Endothelial cell of umbilical vein (primary cell): ENCODE measurements at regions not wholly inside any gene's neighbourhood (a gene's known extent, or its start where the extent isn't known, plus 50 kb on each side); places are given as distances from the start of the nearest gene placed in this dataset.

ENCODE experiments used
- BruUV-seq: library from RNA; stranded (reverse); fragments of 400-500 nt; replicated peaks from 2 replicates; lab custom pipeline; 2021; lab: Mats Ljungman, UMichigan
- CTCF ChIA-PET: fragments of 300-600, 350-600 bp; sonication (Branson Sonifier 250); formaldehyde crosslinking; loops from one replicate; lab custom pipeline; 2021; ENCODE audit warnings: antibody characterized with exemption, inconsistent platforms; lab: Charles Lee
- POLR2A ChIA-PET: fragments of 300-600, 350-600 bp; sonication (Branson Sonifier 250); formaldehyde crosslinking; loops from one replicate; lab custom pipeline; 2021; ENCODE audit warnings: antibody characterized with exemption, inconsistent platforms; lab: Charles Lee
- DNase-seq: peaks from one replicate; pipeline ENCODE4 v3.0.0-alpha.2; 2011; ENCODE audit warnings: low read depth, low spot score
- FAIRE-seq: peaks from 2 replicates; lab custom pipeline; 2011; peaks lifted over from hg19 to GRCh38; lab: Jason Lieb, UNC
- H2AFZ ChIP-seq: 2 replicates; pipeline ENCODE4 v1.6.0; 2012; ENCODE audit warnings: low read depth, low read length, control low read depth, inconsistent platforms
- H3K27ac ChIP-seq: 2 replicates; pipeline ENCODE4 v1.5.1; 2011; ENCODE audit warnings: low read depth, mild to moderate bottlenecking, control low read depth, low read length, moderate library complexity; ENCODE audit not compliant: insufficient read depth
- H3K27me3 ChIP-seq, 2 experiments: 2 replicates each; pipeline versions ENCODE4 v1.6.0 to v1.6.1; 2011; ENCODE audit warnings: low read length in 2 of 2, mixed read lengths in 1 of 2; ENCODE audit not compliant: control insufficient read depth in 2 of 2, insufficient read depth in 2 of 2
- H3K36me3 ChIP-seq, 2 experiments: 2 replicates in 1 of 2; 3 replicates in 1 of 2; pipeline ENCODE4 v1.5.1; 2011; ENCODE audit warnings: low read length in 2 of 2, mild to moderate bottlenecking in 1 of 2, moderate library complexity in 1 of 2; ENCODE audit not compliant: control insufficient read depth in 2 of 2, insufficient read depth in 2 of 2; ENCODE audit errors: extremely low read depth in 1 of 2
- H3K4me1 ChIP-seq: 3 replicates; pipeline ENCODE4 v1.5.1; 2011; ENCODE audit warnings: mild to moderate bottlenecking, low read length; ENCODE audit not compliant: control insufficient read depth, insufficient read depth; ENCODE audit errors: extremely low read depth
- H3K4me2 ChIP-seq: 2 replicates; pipeline ENCODE4 v1.6.1; 2011; ENCODE audit warnings: low read length, control low read depth, mixed read lengths; ENCODE audit not compliant: insufficient read depth
- H3K4me3 ChIP-seq, 3 experiments: fragments of 200-600 bp in 1 of 3; sonication (generic), shearing (Covaris generic) in 1 of 3; replicated peaks in 1 of 3; 2 replicates each; pipeline ENCODE4 v1.5.1; 2011 to 2016; ENCODE audit warnings: control low read depth in 3 of 3, low read length in 3 of 3, mild to moderate bottlenecking in 2 of 3, inconsistent platforms in 1 of 3, low read depth in 1 of 3, moderate library complexity in 1 of 3; ENCODE audit not compliant: insufficient read depth in 1 of 3
- H3K79me2 ChIP-seq: 2 replicates; pipeline ENCODE4 v1.6.0; 2012; ENCODE audit warnings: low read length, inconsistent platforms; ENCODE audit not compliant: control insufficient read depth, insufficient read depth
- H3K9ac ChIP-seq: replicated peaks from 2 replicates; pipeline ENCODE3; 2011; ENCODE audit warnings: low read length, control low read depth; ENCODE audit not compliant: insufficient read depth; ENCODE audit errors: extremely low read depth
- H3K9me1 ChIP-seq: replicated peaks from 3 replicates; pipeline ENCODE4 v1.6.0; 2011; ENCODE audit warnings: mild to moderate bottlenecking, low read length; ENCODE audit not compliant: control insufficient read depth, insufficient read depth; ENCODE audit errors: extremely low read depth
- H3K9me3 ChIP-seq: replicated peaks from 2 replicates; pipeline ENCODE4 v1.5.1; 2012; ENCODE audit warnings: low read length, inconsistent platforms; ENCODE audit not compliant: control insufficient read depth, insufficient read depth
- H4K20me1 ChIP-seq: replicated peaks from 2 replicates; pipeline ENCODE3; 2011; ENCODE audit warnings: mild to moderate bottlenecking, low read length; ENCODE audit not compliant: control insufficient read depth, insufficient read depth; ENCODE audit errors: extremely low read depth
- EZH2 ChIP-seq: IDR thresholded peaks from 2 replicates; pipeline ENCODE4 v1.6.1; 2012; ENCODE audit warnings: borderline replicate concordance, low read depth, mild to moderate bottlenecking, moderate library complexity, low read length, inconsistent platforms; ENCODE audit not compliant: severe bottlenecking
- FOS ChIP-seq: IDR thresholded peaks from 2 replicates; pipeline ENCODE4 v1.6.1; 2011; ENCODE audit warnings: mild to moderate bottlenecking, low read length, moderate library complexity, borderline replicate concordance; ENCODE audit not compliant: insufficient read depth
- GATA2 ChIP-seq: IDR thresholded peaks from 2 replicates; pipeline ENCODE4 v1.7.0; 2011; ENCODE audit warnings: low read depth, mild to moderate bottlenecking, moderate library complexity, mixed read lengths, low read length; ENCODE audit not compliant: insufficient read length, insufficient read depth
- JUN ChIP-seq: IDR thresholded peaks from 2 replicates; pipeline ENCODE4 v1.6.1; 2011; ENCODE audit warnings: borderline replicate concordance, low read depth; ENCODE audit not compliant: insufficient read length, insufficient read depth
- MYC ChIP-seq: IDR thresholded peaks from one replicate; pipeline ENCODE4 v1.6.1; 2011; ENCODE audit warnings: mild to moderate bottlenecking, low read depth, low read length
- POLR2A ChIP-seq: IDR thresholded peaks from 2 replicates; pipeline ENCODE4 v1.6.1; 2012; ENCODE audit warnings: low read depth, mild to moderate bottlenecking, control low read depth, low read length
- POLR2AphosphoS5 ChIP-seq: IDR thresholded peaks from 2 replicates; pipeline ENCODE4 v1.6.1; 2012; ENCODE audit warnings: low read depth, mild to moderate bottlenecking, control low read depth, low read length, moderate library complexity; ENCODE audit not compliant: insufficient read depth
- dilution Hi-C: fragments of 300-500 bp; cut with MboI; formaldehyde crosslinking; loops from one replicate; pipeline ENCODE4 v1.15.0; 2019; ENCODE audit warnings: low sequenced_read_pairs; ENCODE audit not compliant: extremely low pct_ligation_motif_present
- intact Hi-C: fragments of 100-400 bp; cut with micrococcal nuclease; formaldehyde crosslinking; loops from one replicate; pipeline ENCODE4 v1.10.0; 2022
- TF ChIP-seq, protein P1 (sequence below), 2 donors: IDR thresholded peaks; 1 replicate in 1 of 2; 2 replicates in 1 of 2; pipeline ENCODE4 v1.5.1; 2011; ENCODE audit warnings: low read length in 2 of 2, mild to moderate bottlenecking in 2 of 2, moderate library complexity in 2 of 2, control low read depth in 1 of 2, inconsistent platforms in 1 of 2, low read depth in 1 of 2; ENCODE audit not compliant: insufficient read depth in 1 of 2; ENCODE audit errors: extremely low read depth in 1 of 2
- TF ChIP-seq, protein P2 (sequence below): IDR thresholded peaks from 2 replicates; pipeline ENCODE4 v1.6.1; 2011; ENCODE audit not compliant: insufficient read depth, insufficient read length

DNA sequence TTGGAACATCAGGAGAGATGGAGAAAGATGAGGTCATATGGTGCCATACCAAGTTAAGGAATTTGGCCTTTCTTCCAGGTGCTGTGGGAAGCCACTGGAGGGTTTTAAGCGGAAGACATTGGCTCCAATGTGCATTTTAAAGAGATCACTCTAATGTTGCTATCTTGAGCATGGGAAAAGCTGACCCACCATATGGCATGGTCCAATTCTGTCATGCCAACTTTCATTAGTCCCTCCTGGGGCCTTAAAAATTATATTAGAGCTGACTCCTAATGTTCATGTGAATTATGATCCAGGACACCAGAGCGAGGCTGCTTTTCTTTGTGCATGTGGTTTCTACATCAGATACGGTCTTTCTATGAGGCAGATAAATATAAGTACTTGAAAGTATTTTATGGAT, 335.0 kb upstream of the TSHZ2 start:
- H2AFZ ChIP-seq: no peak overlapping the region
- no peak overlapping the region for H3K4me3 ChIP-seq
- no TSS peak for BruUV-seq
- no peaks in the 10 kb centered on the region for H3K36me3 ChIP-seq
- dilution Hi-C loops (no loop called here), intact Hi-C loops (no loop called here)
- TF ChIP-seq JUN (no peak), GATA2 (no peak), EZH2 (no peak), POLR2A (no peak), MYC (no peak), POLR2AphosphoS5 (no peak), FOS (no peak)
- TF ChIP-seq, protein P1, sequence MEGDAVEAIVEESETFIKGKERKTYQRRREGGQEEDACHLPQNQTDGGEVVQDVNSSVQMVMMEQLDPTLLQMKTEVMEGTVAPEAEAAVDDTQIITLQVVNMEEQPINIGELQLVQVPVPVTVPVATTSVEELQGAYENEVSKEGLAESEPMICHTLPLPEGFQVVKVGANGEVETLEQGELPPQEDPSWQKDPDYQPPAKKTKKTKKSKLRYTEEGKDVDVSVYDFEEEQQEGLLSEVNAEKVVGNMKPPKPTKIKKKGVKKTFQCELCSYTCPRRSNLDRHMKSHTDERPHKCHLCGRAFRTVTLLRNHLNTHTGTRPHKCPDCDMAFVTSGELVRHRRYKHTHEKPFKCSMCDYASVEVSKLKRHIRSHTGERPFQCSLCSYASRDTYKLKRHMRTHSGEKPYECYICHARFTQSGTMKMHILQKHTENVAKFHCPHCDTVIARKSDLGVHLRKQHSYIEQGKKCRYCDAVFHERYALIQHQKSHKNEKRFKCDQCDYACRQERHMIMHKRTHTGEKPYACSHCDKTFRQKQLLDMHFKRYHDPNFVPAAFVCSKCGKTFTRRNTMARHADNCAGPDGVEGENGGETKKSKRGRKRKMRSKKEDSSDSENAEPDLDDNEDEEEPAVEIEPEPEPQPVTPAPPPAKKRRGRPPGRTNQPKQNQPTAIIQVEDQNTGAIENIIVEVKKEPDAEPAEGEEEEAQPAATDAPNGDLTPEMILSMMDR (IDR thresholded peaks at IDR 0.05; ENCODE audit: extremely low read depth in 1 of 2, insufficient read depth in 1 of 2, low read depth in 1 of 2, low read length in 2 of 2): no peak
- TF ChIP-seq, protein P2, sequence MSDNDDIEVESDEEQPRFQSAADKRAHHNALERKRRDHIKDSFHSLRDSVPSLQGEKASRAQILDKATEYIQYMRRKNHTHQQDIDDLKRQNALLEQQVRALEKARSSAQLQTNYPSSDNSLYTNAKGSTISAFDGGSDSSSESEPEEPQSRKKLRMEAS: no peak
- FAIRE-seq (no peak), DNase-seq (no peak)
- no peak overlapping the region for H3K9ac ChIP-seq
- no peaks in the 10 kb centered on the region for H3K9me1 ChIP-seq
- H3K79me2 ChIP-seq: no peaks in the 10 kb centered on the region
- CTCF ChIA-PET: no interaction called here
- no peak overlapping the region for H3K27ac ChIP-seq
- no peaks in the 10 kb centered on the region for H3K9me3 ChIP-seq
- H4K20me1 ChIP-seq: no peaks in the 10 kb centered on the region
- POLR2A ChIA-PET: no interaction called here
- no peaks in the 10 kb centered on the region for H3K4me1 ChIP-seq
- H3K4me2 ChIP-seq: no peak overlapping the region
- no peaks in the 10 kb centered on the region for H3K27me3 ChIP-seq
